OCI-LY3 (cell line): ENCODE measurements at regions not wholly inside any gene's neighbourhood (a gene's known extent, or its start where the extent isn't known, plus 50 kb on each side); places are given as distances from the start of the nearest gene placed in this dataset.
"Not testable (repeated sequence)": the region's sequence is repeated elsewhere in the genome, so short reads cannot be mapped to it uniquely, and the experiment has no call there.

Experiments used
- H2AFZ ChIP-seq: fragments of 200-600, 300-600 bp; shearing (Covaris generic); 2 replicates; pipeline ENCODE4 v1.6.0; 2014; ENCODE audit warnings: antibody characterized with exemption, low read depth, low read length
- H3K27ac ChIP-seq: fragments of 200-600, 300-600 bp; sonication (generic); 2 replicates; pipeline ENCODE4 v1.5.1; 2014; ENCODE audit warnings: mild to moderate bottlenecking, low read length, moderate library complexity, mixed read lengths
- H3K27me3 ChIP-seq: fragments of 200-600, 300-600 bp; sonication (generic); 2 replicates; pipeline ENCODE4 v1.6.1; 2014; ENCODE audit warnings: low read depth, low read length, mixed read lengths
- H3K36me3 ChIP-seq: fragments of 200-600, 300-600 bp; sonication (generic); replicated peaks from 2 replicates; pipeline ENCODE3; 2014; ENCODE audit warnings: low read depth, low read length, mixed read lengths
- H3K4me1 ChIP-seq: fragments of 300-600, 200-600 bp; sonication (generic); 2 replicates; pipeline ENCODE4 v1.6.1; 2014; ENCODE audit warnings: low read length, mixed read lengths
- H3K4me2 ChIP-seq: fragments of 200-600, 300-600 bp; sonication (generic); 2 replicates; pipeline ENCODE4 v1.6.1; 2014; ENCODE audit warnings: low read length, mixed read lengths
- H3K4me3 ChIP-seq: fragments of 300-600, 200-600 bp; sonication (generic); 2 replicates; pipeline ENCODE4 v1.5.1; 2014; ENCODE audit warnings: antibody characterized with exemption, mild to moderate bottlenecking, low read length, moderate library complexity
- H3K79me2 ChIP-seq: fragments of 300-600, 200-600 bp; shearing (Covaris generic); 2 replicates; pipeline ENCODE4 v1.6.1; 2014; ENCODE audit warnings: mild to moderate bottlenecking, low read length, mixed read lengths
- H3K9ac ChIP-seq: fragments of 300-600, 200-600 bp; shearing (Covaris generic); 2 replicates; pipeline ENCODE4 v1.6.0; 2014; ENCODE audit warnings: mild to moderate bottlenecking, low read length, moderate library complexity
- H3K9me3 ChIP-seq: fragments of 200-600, 300-600 bp; shearing (Covaris generic); 2 replicates; pipeline ENCODE4 v1.6.1; 2014; ENCODE audit warnings: low read length, mixed read lengths; ENCODE audit not compliant: insufficient read depth
- H4K20me1 ChIP-seq: fragments of 200-600, 300-600 bp; sonication (generic); 2 replicates; pipeline ENCODE4 v1.6.1; 2016; ENCODE audit warnings: low read length, mixed read lengths; ENCODE audit not compliant: insufficient read depth
- CTCF ChIP-seq: fragments of 200-600, 300-600 bp; sonication (generic); IDR thresholded peaks from 2 replicates; pipeline ENCODE4 v1.5.1; 2014; ENCODE audit warnings: antibody characterized with exemption, low read length, low read depth
- EZH2phosphoT487 ChIP-seq: fragments of 200-600 bp; shearing (Covaris generic); IDR thresholded peaks from 2 replicates; pipeline ENCODE4 v1.6.1; 2018; ENCODE audit warnings: antibody characterized with exemption, mixed run types, low read depth

DNA sequence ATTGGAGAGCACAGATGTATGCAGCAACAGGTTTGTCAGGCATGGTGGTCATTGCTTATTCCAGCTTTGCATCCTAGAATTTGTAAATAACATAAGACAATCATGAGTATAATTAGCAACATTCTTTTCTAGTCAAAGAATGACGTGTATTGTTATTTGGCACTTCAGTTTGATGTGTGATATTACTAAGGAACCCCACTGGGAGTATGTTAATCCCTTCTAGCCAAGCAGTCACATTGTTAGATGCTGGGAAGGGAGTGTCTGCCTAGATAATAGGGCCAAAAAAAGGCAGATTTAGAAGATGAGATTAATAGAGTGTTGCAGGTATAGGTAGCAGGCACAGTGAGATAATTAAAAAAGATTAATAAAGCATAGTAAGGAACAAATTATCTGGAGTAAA lies 159.2 kb upstream of the WDFY3 start:
- TF ChIP-seq CTCF (no peak), EZH2phosphoT487 (no peak)
- H3K4me1 ChIP-seq: no peaks in the 10 kb centered on the region
- no peaks in the 10 kb centered on the region for H3K9me3 ChIP-seq
- no peak overlapping the region for H3K9ac ChIP-seq
- H3K4me3 ChIP-seq: no peak overlapping the region
- H3K36me3 ChIP-seq: no peaks in the 10 kb centered on the region
- no peaks in the 10 kb centered on the region for H3K27me3 ChIP-seq
- H4K20me1 ChIP-seq: no peaks in the 10 kb centered on the region
- H3K4me2 ChIP-seq: no peak overlapping the region
- no peaks in the 10 kb centered on the region for H3K79me2 ChIP-seq
- no peak overlapping the region for H3K27ac ChIP-seq
- H2AFZ ChIP-seq: no peak overlapping the region

DNA sequence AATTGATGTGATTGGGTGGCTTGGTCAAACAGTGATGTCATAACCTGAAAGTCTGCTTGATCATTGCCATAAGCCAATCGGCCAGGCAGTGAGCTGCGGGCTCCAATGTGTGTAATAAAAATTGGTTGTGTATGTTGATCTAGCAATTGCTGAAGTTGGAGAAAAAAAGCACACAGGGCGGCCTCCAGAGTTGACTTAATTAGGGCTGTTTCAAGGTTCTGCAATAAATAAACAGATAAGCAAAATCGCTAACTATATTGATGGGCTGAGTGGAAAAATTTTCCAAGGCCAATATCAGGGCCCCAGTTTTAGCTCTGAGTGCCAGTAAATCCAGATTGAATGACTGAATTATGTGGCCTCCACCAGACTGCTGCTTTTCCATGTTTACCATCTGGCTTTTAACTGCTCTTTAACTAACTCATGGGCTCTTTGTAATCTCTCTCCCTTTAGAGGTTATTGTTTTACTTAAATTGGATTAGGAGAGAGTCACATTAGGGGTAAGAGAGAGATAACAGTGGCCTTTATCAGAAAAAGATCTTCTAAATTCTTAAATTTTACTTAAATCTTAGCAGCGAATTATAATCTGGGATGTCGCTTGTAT lies 160.6 kb upstream of the WDFY3 start:
- Histone ChIP-seq H4K20me1 (no peaks in the 10 kb centered on the region), H2AFZ (no peak overlapping the region), H3K36me3 (no peaks in the 10 kb centered on the region), H3K9me3 (no peaks in the 10 kb centered on the region), H3K27me3 (no peaks in the 10 kb centered on the region), H3K79me2 (no peaks in the 10 kb centered on the region), H3K4me2 (no peak overlapping the region), H3K9ac (no peak overlapping the region), H3K27ac (no peak overlapping the region), H3K4me1 (no peaks in the 10 kb centered on the region), H3K4me3 (no peak overlapping the region)
- no peak for TF ChIP-seq CTCF
- no peak for TF ChIP-seq EZH2phosphoT487

DNA sequence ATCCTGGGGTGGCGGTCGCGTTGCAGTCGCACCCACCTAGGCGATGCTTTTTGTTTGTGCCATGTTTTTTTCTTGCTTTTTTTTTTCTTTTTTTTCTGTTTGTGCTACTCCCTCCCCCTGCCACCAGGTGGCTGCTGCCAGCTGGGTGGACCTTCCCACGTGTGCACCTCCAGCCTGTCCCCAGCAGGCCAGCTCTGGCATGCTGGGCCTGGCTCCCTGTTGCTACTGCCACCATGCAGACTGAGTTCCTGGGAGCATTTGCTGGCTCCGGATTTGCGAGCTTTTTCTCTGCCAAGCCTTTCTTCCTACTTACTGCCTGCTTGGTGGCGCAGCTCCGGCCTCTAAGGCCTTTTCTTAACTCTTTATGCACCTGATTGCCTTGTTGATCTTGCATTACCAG lies 161.2 kb upstream of the WDFY3 start:
- no peaks in the 10 kb centered on the region for H3K4me1 ChIP-seq
- H3K4me2 ChIP-seq: no peak overlapping the region
- TF ChIP-seq EZH2phosphoT487: no peak
- TF ChIP-seq CTCF: peak; percentile 45; the same call in 1 of the 2 replicates
- no peak overlapping the region for H2AFZ ChIP-seq
- H3K27me3 ChIP-seq: no peaks in the 10 kb centered on the region
- H3K9ac ChIP-seq: no peak overlapping the region
- no peaks in the 10 kb centered on the region for H4K20me1 ChIP-seq
- no peak overlapping the region for H3K4me3 ChIP-seq
- no peaks in the 10 kb centered on the region for H3K36me3 ChIP-seq
- H3K79me2 ChIP-seq: no peaks in the 10 kb centered on the region
- H3K27ac ChIP-seq: no peak overlapping the region
- H3K9me3 ChIP-seq: no peaks in the 10 kb centered on the region

DNA sequence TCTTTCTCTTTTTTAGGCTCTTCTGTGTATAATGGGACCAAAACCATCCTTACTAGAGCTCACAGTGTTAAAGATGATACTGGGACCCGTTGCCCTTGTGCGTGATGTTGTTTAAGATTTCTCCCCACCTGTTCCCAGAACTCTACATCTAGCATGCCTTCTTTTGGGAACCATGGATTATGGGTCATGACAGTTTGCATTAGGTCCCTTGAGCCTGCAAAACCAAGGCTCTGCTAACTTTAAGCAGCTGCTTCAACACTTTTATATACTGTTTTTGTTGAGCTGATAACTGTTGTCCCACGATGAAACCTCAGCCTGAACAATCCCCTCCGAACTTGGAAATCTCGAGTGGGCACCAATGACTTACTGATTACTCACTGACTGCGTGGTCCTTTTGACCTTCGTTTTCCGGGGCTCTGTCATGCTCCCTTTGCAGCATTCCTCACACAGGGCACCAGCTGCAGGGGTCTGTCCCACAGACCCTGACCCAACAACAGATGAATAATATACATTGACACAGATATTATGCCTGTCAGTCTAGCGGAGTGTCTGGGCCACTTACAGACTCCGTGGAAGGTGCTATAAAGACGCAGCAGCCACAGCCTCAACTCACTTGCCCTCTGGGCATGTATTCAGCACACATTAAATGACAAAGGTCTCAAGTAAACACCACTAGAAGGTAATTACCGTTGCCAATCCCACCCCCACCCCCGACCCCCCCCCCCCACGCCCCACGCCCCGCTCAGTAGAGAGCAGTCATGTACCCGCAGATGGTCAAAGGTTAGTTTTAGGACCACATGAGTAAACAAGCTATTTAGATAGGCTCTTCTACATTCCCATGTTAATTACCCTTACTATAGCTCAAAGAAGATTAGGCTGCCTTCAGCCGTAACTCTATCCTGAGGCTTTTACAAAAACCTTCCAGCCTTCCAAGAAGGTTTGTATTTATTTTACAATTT lies 162.0 kb upstream of the WDFY3 start:
- Histone ChIP-seq H3K79me2 (no peaks in the 10 kb centered on the region), H3K4me3 (no peak overlapping the region), H3K4me1 (no peaks in the 10 kb centered on the region), H3K9ac (no peak overlapping the region), H3K36me3 (no peaks in the 10 kb centered on the region), H3K27me3 (no peaks in the 10 kb centered on the region), H4K20me1 (no peaks in the 10 kb centered on the region), H3K4me2 (no peak overlapping the region), H2AFZ (no peak overlapping the region; the same call in 1 of the 2 replicates), H3K9me3 (no peaks in the 10 kb centered on the region), H3K27ac (no peak overlapping the region)
- no peak for TF ChIP-seq EZH2phosphoT487
- TF ChIP-seq CTCF: no peak

- H3K27ac ChIP-seq: not testable (repeated sequence)
These were observed 163.1 kb upstream of the WDFY3 start for GRCh38 chr4:85129354-85130125.

More at GRCh38 chr4:85129354-85130125, 163.1 kb upstream of the WDFY3 start:
- not testable (repeated sequence) for H3K27me3 ChIP-seq, H3K4me2 ChIP-seq, H4K20me1 ChIP-seq, H2AFZ ChIP-seq, H3K9me3 ChIP-seq, H3K4me3 ChIP-seq, H3K79me2 ChIP-seq, H3K4me1 ChIP-seq, H3K9ac ChIP-seq, H3K36me3 ChIP-seq
